HG02759 (cell line): ENCODE measurements at regions not wholly inside any gene's neighbourhood (a gene's known extent, or its start where the extent isn't known, plus 50 kb on each side); places are given as distances from the start of the nearest gene placed in this dataset.
A peak's percentile ranks its signal among the peaks of the same experiment; 100 is the strongest.

Source experiments
- ATAC-seq: cut with Tn5 transposase; IDR thresholded peaks from one replicate; pipeline ENCODE4 v1.9.1; 2021; ENCODE audit warnings: mild to moderate bottlenecking, moderate library complexity; ENCODE audit not compliant: unreplicated experiment

- no peak for ATAC-seq
These were observed 813.3 kb upstream of the CELF2 start for GRCh38 chr10:10204415-10204814.

DNA sequence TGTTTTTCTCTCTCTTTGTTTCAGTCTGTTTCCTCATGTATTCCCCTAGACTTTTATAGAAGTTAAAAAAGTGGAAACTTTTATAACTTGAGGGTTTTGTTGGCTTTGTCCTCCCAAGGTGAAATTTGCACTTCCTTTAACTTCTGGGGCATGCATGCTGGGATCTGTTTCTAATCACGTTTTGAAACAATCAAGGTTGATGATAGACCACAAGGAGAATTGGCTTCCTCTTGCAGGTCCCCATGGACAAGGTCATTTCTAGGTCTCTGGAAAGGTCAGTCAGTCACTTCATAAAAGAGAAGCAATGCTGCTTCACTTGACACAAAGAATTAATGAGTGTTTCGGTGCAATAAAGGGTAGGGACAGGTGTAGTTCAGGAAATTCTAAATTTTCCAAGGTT, 811.8 kb upstream of the CELF2 start:
- ATAC-seq: no peak

- ATAC-seq: no peak
These were observed 810.1 kb upstream of the CELF2 start for GRCh38 chr10:10207538-10207937.

- ATAC-seq: no peak
These were observed 809.5 kb upstream of the CELF2 start for GRCh38 chr10:10208196-10208595.

GRCh38 chr10:10209167-10209566, 808.5 kb upstream of the CELF2 start:
- peak; percentile 80 for ATAC-seq

DNA sequence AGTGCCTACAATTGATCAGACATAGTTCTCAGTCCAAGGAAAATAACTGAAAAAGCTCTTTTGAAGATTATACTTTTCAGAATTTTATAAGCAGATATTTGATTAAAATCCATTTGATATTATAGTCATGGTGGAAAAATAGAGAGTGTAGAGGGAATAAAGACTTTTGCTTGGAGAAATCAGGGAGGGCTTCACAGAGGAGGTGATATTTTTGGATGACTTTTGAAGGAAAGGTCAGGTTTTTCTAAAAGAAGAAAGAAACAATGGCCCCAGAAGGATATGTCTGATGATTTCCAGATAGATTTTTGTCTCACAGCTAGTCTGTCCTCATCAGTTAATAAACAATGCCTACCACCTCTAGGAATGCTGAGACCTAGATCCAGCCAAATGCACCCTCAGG, 806.3 kb upstream of the CELF2 start:
- no peak for ATAC-seq

GRCh38 chr10:10213237-10213636, 804.4 kb upstream of the CELF2 start:
- peak; percentile 74 for ATAC-seq

GRCh38 chr10:10222304-10222841, 795.3 kb upstream of the CELF2 start:
- no peak for ATAC-seq

DNA sequence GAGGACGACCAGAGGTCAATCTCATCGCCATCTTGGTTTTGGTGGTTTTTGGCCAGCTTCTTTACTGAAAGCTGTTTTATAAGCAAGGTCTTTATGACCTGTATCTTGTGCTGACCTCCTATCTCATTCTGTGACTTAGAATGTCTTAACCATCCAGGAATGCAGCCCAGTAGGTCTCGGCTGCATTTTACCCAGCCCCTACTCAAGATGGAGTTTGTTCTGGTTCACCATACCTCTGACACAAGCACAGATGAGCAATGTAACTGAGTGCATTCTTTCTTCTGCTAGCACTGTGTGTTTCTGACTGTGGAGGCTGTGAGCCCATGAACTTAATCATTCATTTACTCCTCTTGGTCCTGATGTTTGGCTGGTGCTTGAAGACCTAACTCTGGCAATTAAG, 794.5 kb upstream of the CELF2 start:
- no peak for ATAC-seq

DNA sequence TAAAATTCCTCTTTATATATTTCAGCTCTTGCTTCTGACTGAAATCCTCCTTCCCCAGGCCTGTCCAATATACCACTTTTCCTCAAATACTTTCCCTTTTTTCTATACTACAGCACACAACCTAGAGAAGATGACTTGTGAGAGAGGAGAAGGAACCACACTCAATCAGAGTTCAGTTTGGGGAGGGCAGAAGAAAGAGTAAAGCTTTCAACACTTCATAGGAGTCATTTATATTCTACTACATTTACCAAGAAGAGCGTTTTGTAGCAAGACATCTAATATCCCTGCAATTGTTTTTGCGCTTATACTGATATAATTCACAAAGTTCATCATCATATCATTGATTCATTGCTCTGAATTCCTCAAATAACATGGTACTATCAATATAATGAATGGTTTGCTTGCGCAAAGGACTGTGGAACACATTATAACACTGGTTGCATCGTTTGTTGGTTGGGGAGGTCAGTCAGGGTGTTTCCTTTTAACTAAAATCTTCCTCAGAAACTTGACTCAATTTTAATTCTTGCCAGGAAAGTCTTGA, 792.5 kb upstream of the CELF2 start:
- no peak for ATAC-seq

GRCh38 chr10:10233229-10233628, 784.4 kb upstream of the CELF2 start:
- ATAC-seq: no peak

DNA sequence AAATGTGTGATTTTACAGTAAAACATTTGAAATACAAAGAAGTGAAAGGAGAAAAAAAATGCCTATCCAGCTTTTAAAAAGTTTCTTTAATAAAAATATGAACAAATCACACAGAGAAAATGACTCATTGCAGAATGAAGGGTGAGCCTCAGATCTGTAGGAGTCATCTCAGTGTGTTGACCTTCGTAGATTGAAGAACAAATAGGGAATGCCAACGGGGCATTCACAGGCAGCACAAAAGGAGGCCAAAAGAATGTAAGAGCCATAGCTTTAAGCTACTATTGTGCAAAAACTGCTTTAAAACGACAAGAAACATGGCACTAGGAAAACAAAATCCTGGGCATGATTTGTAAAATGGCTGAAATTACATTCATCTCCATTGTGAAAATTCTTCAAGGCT, 782.7 kb upstream of the CELF2 start:
- no peak for ATAC-seq

DNA sequence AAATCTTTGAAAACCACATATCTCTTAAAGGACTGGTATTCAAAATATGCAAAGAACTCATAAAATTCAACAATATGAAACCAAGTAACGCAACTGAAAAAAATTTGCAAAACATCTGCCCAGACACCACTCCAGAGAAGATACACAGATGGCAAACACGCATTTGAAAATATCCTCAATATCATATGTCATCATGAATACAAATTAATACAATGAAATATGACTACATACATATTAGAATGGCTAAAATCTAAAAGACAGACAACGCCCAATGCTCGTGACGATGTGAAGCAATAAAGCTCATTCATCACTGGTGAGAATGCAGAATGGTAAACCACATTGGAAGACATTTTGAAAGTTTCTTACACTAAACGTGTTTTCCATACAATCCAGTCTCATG, 770.1 kb upstream of the CELF2 start:
- no peak for ATAC-seq

DNA sequence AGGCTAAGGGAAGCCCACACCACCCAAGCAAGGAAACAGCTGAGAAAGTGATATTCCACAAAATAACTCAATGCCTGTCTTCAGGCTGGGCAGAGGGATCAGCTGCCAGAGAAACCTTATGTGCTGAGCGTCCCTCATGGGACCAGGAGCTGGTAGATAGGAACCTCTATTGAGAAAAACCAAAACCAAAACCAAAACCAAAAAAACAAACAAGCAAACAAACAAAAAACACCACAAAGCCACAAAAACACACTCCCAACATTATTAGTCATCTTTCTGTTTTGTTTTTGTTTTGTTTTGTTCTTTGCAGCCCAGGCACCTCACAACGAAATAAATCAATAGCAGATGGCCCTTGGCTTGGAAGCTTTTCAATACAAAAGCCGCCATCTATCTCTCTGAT, 760.8 kb upstream of the CELF2 start:
- ATAC-seq: no peak

GRCh38 chr10:10259013-10259412, 758.7 kb upstream of the CELF2 start:
- no peak for ATAC-seq

GRCh38 chr10:10270126-10271050, 747.3 kb upstream of the CELF2 start:
- ATAC-seq: no peak

DNA sequence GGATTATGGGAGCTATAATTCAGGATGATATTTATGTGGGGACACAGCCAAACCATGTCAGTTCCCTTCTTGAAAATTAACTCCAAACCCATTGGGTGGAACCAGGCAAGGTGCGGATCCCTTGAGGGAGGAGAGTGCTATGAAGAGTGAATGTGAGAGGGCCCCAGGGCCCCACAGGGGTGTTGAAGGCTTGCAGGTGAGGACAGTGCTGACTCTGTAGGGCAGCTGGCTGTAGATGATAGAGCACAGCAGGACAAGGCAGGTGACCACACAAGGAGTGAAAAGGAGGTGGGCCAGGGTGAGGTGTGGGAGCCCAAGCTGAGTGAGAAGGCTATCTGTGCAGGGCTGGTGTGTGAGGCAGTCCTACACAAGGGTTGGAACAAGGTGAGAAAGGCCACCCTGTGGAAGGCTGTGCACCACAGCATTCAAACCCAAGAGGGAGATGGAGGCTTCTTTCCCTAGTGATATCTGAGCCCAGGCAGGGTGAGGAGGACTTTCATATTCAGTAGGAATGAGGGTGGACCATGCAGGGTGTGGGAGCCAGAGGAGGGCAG, 746.0 kb upstream of the CELF2 start:
- no peak for ATAC-seq

- no peak for ATAC-seq
These were observed 744.0 kb upstream of the CELF2 start for GRCh38 chr10:10273661-10274060.

GRCh38 chr10:10279906-10280305, 737.8 kb upstream of the CELF2 start:
- no peak for ATAC-seq

- no peak for ATAC-seq
These were observed 725.2 kb upstream of the CELF2 start for GRCh38 chr10:10292501-10292900.

GRCh38 chr10:10293041-10293440, 724.6 kb upstream of the CELF2 start:
- ATAC-seq: no peak

DNA sequence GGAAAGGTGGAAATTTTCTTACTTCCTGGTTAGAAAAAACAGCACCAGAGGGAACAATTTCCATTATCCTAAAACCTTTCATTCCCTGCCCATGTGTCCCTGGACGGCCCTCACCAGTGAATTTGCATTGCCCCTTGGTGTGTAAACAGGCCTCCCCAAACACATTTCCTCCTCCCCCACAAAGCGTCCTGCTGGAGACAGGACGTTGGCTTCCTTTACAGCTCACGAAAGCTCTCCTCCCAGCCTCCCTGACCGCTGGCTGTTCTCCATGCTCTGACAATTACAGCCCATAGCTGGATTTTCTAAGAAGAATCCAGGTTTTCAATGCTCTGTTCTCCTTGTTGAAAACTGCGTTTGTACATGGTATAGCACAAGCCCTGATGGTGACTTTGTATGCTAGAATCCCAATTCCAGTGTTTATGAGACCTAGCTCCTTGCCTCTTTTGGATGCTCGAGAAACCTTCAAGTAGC, 724.2 kb upstream of the CELF2 start:
- ATAC-seq: no peak
